ENCODE measurements at regions not wholly inside any gene's neighbourhood (a gene's known extent, or its start where the extent isn't known, plus 50 kb on each side); places are given as distances from the start of the nearest gene placed in this dataset.

DNA sequence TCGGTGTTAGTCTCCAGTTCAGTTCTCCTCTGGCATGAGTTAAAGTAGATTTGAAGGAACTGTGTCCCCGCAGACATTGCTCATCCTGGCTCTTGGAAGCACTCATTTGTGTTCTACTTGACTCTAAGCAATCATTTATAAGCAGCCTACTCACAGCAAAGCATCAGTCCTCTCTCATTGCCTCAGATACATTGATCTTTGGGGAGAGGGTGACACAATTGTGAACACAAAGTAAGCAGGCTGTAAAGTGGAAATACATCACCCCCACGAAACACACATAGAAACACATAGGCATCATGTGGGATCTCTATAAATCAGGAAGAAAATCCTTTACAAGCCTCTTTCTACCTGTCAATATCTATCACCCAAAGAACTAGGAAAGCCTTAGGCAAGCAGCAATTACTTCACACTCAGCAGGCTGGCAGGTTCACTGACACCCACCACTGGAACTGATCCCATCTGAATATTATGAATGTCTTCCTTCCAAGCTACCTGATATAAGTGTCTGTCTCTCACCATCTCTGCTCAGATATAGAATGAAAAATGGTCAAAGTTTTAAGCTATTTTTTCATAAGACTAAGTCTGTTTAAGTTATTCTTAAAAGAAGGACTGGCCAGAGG, 675.8 kb downstream of the HACE1 start:
- Histone ChIP-seq H3K27me3 (ENCODE audit: insufficient read depth, low read length) (no peaks in the 10 kb centered on the region), H2AFZ (ENCODE audit: low read length) (no peak overlapping the region), H4K20me1 (ENCODE audit: insufficient read depth, low read length) (no peaks in the 10 kb centered on the region), H3K9ac (ENCODE audit: low read length) (no peak overlapping the region), H3K4me1 (ENCODE audit: insufficient read depth, low read length, severe bottlenecking) (no peaks in the 10 kb centered on the region), H3K9me3 (ENCODE audit: low read length) (no peaks in the 10 kb centered on the region), H3K4me3 (ENCODE audit: low read depth, low read length, poor library complexity, severe bottlenecking) (no peak overlapping the region), H3F3A (ENCODE audit: insufficient read depth, low read length) (no peaks in the 10 kb centered on the region), H3K4me2 (ENCODE audit: low read length) (no peak overlapping the region), H3K79me2 (ENCODE audit: insufficient read depth, low read length) (no peaks in the 10 kb centered on the region), H3K9me2 (ENCODE audit: low read depth, low read length) (no peaks in the 10 kb centered on the region), H3K27ac (ENCODE audit: low read depth, low read length, poor library complexity, severe bottlenecking) (no peak overlapping the region), H3K36me3 (ENCODE audit: insufficient read depth, low read length) (no peaks in the 10 kb centered on the region)
- TF ChIP-seq CTCF (IDR thresholded peaks at IDR 0.05; ENCODE audit: low read length): no peak
- no peak for TF ChIP-seq EZH2 (IDR thresholded peaks at IDR 0.05; ENCODE audit: borderline replicate concordance, low read length)

DNA sequence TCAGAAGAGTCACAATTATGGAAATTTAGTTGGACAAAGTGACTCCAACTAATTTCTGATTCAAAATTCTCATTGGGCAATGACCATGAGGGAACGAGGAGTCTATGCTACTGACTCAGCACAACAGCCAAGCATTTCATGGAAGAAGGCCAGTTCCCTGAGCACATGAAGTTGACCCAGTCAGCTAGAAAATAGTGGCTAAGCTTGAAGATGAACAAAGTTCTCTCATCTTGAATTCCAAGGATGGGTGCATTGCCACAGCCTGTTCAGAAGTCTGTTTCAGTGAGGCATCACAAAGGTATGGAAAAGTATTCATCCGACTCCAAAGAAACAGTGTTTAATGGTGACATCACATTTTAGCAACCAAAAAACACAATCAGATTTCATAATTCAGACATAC, 676.9 kb downstream of the HACE1 start:
- H3K79me2 ChIP-seq (ENCODE audit: insufficient read depth, low read length): no peaks in the 10 kb centered on the region
- no peaks in the 10 kb centered on the region for H3K9me3 ChIP-seq (ENCODE audit: low read length)
- H3K27me3 ChIP-seq (ENCODE audit: insufficient read depth, low read length): no peaks in the 10 kb centered on the region
- H3F3A ChIP-seq (ENCODE audit: insufficient read depth, low read length): no peaks in the 10 kb centered on the region
- H3K4me3 ChIP-seq (ENCODE audit: low read depth, low read length, poor library complexity, severe bottlenecking): no peak overlapping the region
- H3K9me2 ChIP-seq (ENCODE audit: low read depth, low read length): no peaks in the 10 kb centered on the region
- H3K4me1 ChIP-seq (ENCODE audit: insufficient read depth, low read length, severe bottlenecking): no peaks in the 10 kb centered on the region
- H3K9ac ChIP-seq (ENCODE audit: low read length): no peak overlapping the region
- H3K4me2 ChIP-seq (ENCODE audit: low read length): no peak overlapping the region
- H2AFZ ChIP-seq (ENCODE audit: low read length): no peak overlapping the region
- TF ChIP-seq CTCF (IDR thresholded peaks at IDR 0.05; ENCODE audit: low read length) (no peak), EZH2 (IDR thresholded peaks at IDR 0.05; ENCODE audit: borderline replicate concordance, low read length) (no peak)
- H3K36me3 ChIP-seq (ENCODE audit: insufficient read depth, low read length): no peaks in the 10 kb centered on the region
- no peak overlapping the region for H3K27ac ChIP-seq (ENCODE audit: low read depth, low read length, poor library complexity, severe bottlenecking)
- no peaks in the 10 kb centered on the region for H4K20me1 ChIP-seq (ENCODE audit: insufficient read depth, low read length)

DNA sequence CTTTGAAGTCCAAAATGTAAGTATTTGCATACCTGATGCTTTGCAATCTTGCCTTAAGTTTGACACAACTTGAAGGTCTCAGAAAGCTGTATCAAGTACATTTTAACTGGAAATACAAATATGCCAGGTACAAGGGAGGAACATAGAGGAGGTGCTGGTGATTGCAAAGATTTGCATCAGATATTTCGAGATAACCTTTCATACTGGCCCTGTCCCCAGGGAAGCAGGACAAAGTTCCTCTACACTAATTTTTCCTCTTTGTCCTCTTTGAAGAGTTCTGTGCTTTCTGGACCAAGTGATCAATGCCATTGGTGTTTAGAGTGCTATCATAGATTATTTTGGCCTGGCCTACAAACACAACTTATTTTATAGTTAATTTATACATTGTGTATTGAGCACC, 686.1 kb downstream of the HACE1 start:
- no peak overlapping the region for H3K4me2 ChIP-seq (ENCODE audit: low read length)

More for the DNA sequence above, 686.1 kb downstream of the HACE1 start:
- Histone ChIP-seq H3K4me3 (ENCODE audit: low read depth, low read length, poor library complexity, severe bottlenecking) (no peak overlapping the region), H3K27me3 (ENCODE audit: insufficient read depth, low read length) (no peaks in the 10 kb centered on the region), H3K9me3 (ENCODE audit: low read length) (no peaks in the 10 kb centered on the region), H3K4me1 (ENCODE audit: insufficient read depth, low read length, severe bottlenecking) (no peaks in the 10 kb centered on the region), H3K79me2 (ENCODE audit: insufficient read depth, low read length) (no peaks in the 10 kb centered on the region), H2AFZ (ENCODE audit: low read length) (no peak overlapping the region), H4K20me1 (ENCODE audit: insufficient read depth, low read length) (no peaks in the 10 kb centered on the region), H3K9ac (ENCODE audit: low read length) (no peak overlapping the region), H3K27ac (ENCODE audit: low read depth, low read length, poor library complexity, severe bottlenecking) (no peak overlapping the region), H3F3A (ENCODE audit: insufficient read depth, low read length) (no peaks in the 10 kb centered on the region), H3K9me2 (ENCODE audit: low read depth, low read length) (no peaks in the 10 kb centered on the region), H3K36me3 (ENCODE audit: insufficient read depth, low read length) (no peaks in the 10 kb centered on the region)
- TF ChIP-seq EZH2 (IDR thresholded peaks at IDR 0.05; ENCODE audit: borderline replicate concordance, low read length) (no peak), CTCF (IDR thresholded peaks at IDR 0.05; ENCODE audit: low read length) (no peak)

All from OCI-LY1 (cell line).